ENCODE measurements at regions not wholly inside any gene's neighbourhood (a gene's known extent, or its start where the extent isn't known, plus 50 kb on each side); places are given as distances from the start of the nearest gene placed in this dataset.

- DNase-seq, result no peak
Measured at GRCh38 chr5:133681896-133682295, 69.6 kb upstream of the FSTL4 start.

DNA sequence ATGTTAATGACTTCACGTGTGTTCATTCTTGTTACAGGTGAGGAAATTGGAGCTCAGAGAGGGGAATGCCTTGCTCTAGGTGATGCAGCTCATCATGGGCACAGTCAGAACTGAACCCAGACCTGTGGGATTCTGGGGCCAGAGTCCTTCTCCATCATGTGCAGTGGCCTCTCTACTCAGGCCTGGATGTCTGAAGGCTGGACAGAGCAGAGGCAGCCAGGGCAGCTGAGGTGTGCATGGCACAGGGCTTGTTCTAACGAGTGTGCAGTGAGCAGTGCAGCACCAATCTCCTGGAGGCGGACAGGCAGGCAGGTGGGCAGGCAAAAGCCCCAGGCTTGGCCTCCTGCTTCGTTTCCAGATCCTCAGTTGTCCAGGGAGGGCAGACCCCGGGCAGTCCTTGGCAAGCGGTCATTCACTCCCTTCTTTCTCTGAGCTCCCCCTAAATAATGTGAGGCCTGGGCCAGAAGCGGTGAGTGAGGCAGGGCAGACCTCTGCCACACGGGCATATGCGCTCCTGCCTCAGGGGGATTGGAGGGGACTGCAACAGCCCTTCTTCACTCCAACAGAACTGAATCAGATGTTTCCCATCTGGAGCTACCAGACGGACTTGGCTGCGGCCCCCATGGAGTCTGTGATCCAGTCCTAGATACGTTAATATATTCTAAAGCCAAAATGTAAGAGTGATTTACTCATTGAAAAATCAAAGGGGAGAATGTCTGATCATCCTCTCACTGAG lies 68.7 kb upstream of the FSTL4 start:
- DNase-seq, result no peak

- DNase-seq, result no peak
Measured at GRCh38 chr5:133679534-133679933, 67.2 kb upstream of the FSTL4 start.

GRCh38 chr5:133675376-133676154 lies 63.2 kb upstream of the FSTL4 start:
- DNase-seq, result no peak

DNA sequence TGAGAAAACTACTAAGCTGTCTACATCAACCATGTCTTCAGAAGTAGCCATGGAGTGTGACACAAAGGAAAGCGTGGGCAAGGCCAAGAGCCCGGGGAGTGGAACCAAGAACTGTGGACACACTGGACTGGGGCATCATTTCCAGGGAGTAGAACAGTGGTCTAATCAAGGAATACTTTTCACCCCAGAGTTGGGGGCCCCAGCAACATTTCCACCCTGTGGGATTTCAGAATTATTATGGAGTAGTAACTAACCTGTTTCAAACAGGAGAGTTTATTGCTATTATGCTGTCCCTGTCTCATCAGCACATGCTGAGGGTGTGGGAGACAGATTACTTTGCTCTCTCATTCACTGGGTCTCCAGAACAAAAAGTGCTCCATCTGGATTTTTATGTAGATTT lies 58.0 kb upstream of the FSTL4 start:
- no peak for DNase-seq

DNA sequence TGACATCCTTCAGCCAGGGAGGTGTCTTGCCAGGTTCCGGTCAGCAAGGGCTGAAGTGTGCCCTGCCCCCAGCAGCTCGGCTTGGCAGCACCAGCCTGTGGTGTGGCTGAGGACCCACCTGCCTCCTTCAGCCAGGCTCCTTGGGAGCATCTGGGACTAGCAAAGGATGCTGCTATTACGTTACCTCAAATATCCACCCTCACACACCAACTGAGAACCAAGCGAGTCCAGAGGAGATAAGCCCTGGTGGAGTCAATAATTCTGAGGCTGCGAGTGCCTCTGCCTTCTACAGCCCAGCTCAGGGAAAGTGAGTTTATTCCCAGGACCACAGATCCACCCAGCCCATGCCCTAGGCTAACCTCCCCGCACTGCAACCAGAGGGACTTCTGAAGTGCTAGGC lies 57.1 kb upstream of the FSTL4 start:
- DNase-seq, result no peak

DNA sequence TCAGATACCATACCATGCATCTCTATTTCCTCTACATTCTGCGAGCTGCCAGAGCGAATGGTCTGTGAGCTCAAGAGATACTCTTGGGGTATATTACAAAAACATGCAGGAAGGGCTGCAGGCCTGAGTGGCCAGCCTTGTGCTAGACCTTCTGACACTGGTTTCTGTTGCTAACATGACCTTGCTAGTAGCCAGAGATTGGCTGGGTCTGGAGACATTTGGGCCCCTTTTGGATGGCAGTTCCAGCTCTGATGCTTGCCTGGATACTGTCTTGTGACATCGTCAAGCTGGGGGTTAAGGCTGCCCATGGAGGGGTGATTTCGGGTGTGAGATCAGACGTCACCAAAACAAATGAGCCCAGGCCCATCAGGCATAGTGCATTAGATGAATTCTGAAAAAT lies 56.1 kb upstream of the FSTL4 start:
- DNase-seq, result no peak

DNA sequence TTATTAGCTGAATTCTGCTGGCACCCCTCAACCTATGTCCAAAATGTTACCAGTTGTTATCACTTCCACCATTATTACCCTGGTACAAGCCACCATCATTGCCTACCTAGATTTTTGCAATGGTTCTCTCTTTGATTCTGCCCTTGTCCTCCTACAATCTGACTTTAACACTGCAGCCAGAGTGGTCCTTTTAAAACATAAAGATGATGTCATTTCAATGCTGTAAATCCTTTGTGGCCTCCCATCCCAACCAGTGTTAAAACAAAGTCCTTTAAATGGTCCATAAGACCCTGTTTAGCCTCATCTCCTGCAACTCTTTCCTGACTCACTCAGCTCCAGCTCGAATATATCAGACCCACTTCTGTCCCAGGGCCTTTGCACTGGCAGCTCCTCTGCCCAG lies 54.9 kb upstream of the FSTL4 start:
- DNase-seq, result no peak

GRCh38 chr5:133665571-133665970 lies 53.2 kb upstream of the FSTL4 start:
- DNase-seq, result no peak

GRCh38 chr5:133664422-133664821 lies 52.1 kb upstream of the FSTL4 start:
- DNase-seq, result no peak

GRCh38 chr5:133663397-133664054 lies 51.2 kb upstream of the FSTL4 start:
- DNase-seq, result no peak

- DNase-seq, result no peak
Measured at GRCh38 chr5:133662578-133662977, 50.2 kb upstream of the FSTL4 start.

Data from OCI-M1 (cell line).